ENCODE measurements at regions not wholly inside any gene's neighbourhood (a gene's known extent, or its start where the extent isn't known, plus 50 kb on each side); places are given as distances from the start of the nearest gene placed in this dataset.

GRCh38 chr7:131819891-131820290, 263.5 kb upstream of the PODXL start:
- TF ChIP-seq CTCF (IDR thresholded peaks at IDR 0.05) (no peak), FOXP1 (CRISPR knock-in tag; IDR thresholded peaks at IDR 0.05; ENCODE audit: borderline replicate concordance) (no peak), IRF2 (CRISPR knock-in tag; IDR thresholded peaks at IDR 0.05; ENCODE audit: borderline replicate concordance, low read depth) (no peak), ZNF512 (CRISPR knock-in tag; IDR thresholded peaks at IDR 0.05; ENCODE audit: borderline replicate concordance) (no peak), MAX (CRISPR knock-in tag; IDR thresholded peaks at IDR 0.05) (no peak), GABPB1 (CRISPR knock-in tag; IDR thresholded peaks at IDR 0.05) (no peak)
